MCF 10A (cell line): ENCODE measurements at regions not wholly inside any gene's neighbourhood (a gene's known extent, or its start where the extent isn't known, plus 50 kb on each side); places are given as distances from the start of the nearest gene placed in this dataset.

Source experiments
- BruUV-seq: library from RNA; stranded (reverse); fragments of 400-500 nt; replicated peaks from 2 replicates; lab custom pipeline; 2021; lab: Mats Ljungman, UMichigan
- CTCF ChIA-PET: fragments of 300-600 bp; sonication (Branson Sonifier 250); formaldehyde crosslinking; extraction: SDS; loops from one replicate; lab custom pipeline; 2021; ENCODE audit warnings: antibody characterized with exemption, inconsistent platforms; lab: Yijun Ruan, JAX
- POLR2A ChIA-PET: fragments of 300-600, 350-650 bp; sonication (Branson Sonifier 250); formaldehyde crosslinking; extraction: SDS; loops from one replicate; lab custom pipeline; 2020; ENCODE audit warnings: antibody characterized with exemption, inconsistent platforms; lab: Yijun Ruan, JAX
- DNase-seq: peaks from one replicate; pipeline ENCODE4 v3.0.0-alpha.2; 2018; ENCODE audit not compliant: unreplicated experiment
- H3K27ac Mint-ChIP-seq: one replicate; pipeline ENCODE4 v1.8.0; 2022; ENCODE audit warnings: mild to moderate bottlenecking, low read depth, mixed read lengths; ENCODE audit not compliant: unreplicated experiment
- H3K27me3 Mint-ChIP-seq: one replicate; pipeline ENCODE4 v1.8.0; 2022; ENCODE audit warnings: mixed read lengths; ENCODE audit not compliant: insufficient read depth, unreplicated experiment
- H3K36me3 Mint-ChIP-seq: one replicate; pipeline ENCODE4 v1.8.0; 2022; ENCODE audit warnings: mild to moderate bottlenecking, moderate library complexity, mixed read lengths; ENCODE audit not compliant: insufficient read depth, unreplicated experiment
- H3K4me1 Mint-ChIP-seq: one replicate; pipeline ENCODE4 v1.8.0; 2022; ENCODE audit warnings: mixed read lengths; ENCODE audit not compliant: insufficient read depth, unreplicated experiment
- H3K4me3 Mint-ChIP-seq: one replicate; pipeline ENCODE4 v1.8.0; 2022; ENCODE audit warnings: mild to moderate bottlenecking, moderate library complexity, mixed read lengths; ENCODE audit not compliant: unreplicated experiment
- H3K9me3 Mint-ChIP-seq: one replicate; pipeline ENCODE4 v1.8.0; 2022; ENCODE audit warnings: mixed read lengths; ENCODE audit not compliant: unreplicated experiment
- intact Hi-C: fragments of 100-400 bp; cut with micrococcal nuclease; formaldehyde crosslinking; loops from 2 replicates; pipeline ENCODE4 v1.14.1; 2022
- TF ChIP-seq, protein P1 (sequence below): fragments of 200-600 bp; IDR thresholded peaks from one replicate; pipeline ENCODE4 v1.8.0; 2022; ENCODE audit warnings: antibody characterized with exemption, mild to moderate bottlenecking; ENCODE audit not compliant: unreplicated experiment

DNA sequence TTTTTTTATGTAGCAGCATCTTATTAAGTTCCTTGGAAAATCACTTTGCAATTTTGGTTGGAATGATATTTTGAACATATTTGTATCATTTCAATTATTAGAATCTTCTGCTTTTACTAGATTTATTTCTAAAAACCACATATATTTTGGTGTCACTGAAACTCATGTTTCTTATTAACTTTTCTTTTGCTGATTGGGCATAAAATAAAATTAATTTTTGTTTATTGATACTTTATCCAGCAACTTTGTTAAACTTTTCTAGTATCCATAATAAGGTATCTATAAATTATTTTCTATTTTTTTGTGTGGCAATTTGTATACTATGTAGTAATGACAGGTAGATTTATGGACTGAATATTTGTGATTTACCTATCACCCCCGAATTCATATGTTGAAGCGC lies 556.4 kb upstream of the ATXN8OS start:
- no peaks in the 10 kb centered on the region for H3K9me3 Mint-ChIP-seq
- H3K36me3 Mint-ChIP-seq: no peaks in the 10 kb centered on the region
- no peak overlapping the region for H3K27ac Mint-ChIP-seq
- H3K27me3 Mint-ChIP-seq: no peaks in the 10 kb centered on the region
- H3K4me1 Mint-ChIP-seq: no peaks in the 10 kb centered on the region
- ChIA-PET POLR2A (no interaction called here), CTCF (no interaction called here)
- no peak for DNase-seq
- BruUV-seq: no TSS peak
- H3K4me3 Mint-ChIP-seq: no peak overlapping the region
- intact Hi-C loops: no loop called here
- TF ChIP-seq, protein P1, sequence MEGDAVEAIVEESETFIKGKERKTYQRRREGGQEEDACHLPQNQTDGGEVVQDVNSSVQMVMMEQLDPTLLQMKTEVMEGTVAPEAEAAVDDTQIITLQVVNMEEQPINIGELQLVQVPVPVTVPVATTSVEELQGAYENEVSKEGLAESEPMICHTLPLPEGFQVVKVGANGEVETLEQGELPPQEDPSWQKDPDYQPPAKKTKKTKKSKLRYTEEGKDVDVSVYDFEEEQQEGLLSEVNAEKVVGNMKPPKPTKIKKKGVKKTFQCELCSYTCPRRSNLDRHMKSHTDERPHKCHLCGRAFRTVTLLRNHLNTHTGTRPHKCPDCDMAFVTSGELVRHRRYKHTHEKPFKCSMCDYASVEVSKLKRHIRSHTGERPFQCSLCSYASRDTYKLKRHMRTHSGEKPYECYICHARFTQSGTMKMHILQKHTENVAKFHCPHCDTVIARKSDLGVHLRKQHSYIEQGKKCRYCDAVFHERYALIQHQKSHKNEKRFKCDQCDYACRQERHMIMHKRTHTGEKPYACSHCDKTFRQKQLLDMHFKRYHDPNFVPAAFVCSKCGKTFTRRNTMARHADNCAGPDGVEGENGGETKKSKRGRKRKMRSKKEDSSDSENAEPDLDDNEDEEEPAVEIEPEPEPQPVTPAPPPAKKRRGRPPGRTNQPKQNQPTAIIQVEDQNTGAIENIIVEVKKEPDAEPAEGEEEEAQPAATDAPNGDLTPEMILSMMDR: no peak

DNA sequence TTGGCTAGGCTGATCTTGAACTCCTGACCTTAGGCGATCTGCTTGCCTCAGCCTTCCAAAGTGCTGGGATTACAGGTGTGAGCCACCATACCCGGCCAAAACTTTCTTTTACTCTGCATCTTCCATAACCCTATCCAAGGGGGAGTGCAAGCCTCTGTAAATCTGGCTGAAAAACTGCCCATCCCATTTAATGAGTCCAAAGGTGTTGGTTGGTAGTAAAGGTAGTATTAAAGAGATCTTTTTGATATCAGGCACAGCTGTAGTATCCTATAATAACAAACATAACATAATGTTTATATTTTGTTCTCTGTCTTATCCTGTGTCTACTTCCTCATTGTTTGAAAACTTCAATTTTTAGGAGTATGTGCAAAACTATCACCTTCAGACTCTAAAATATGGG lies 559.8 kb upstream of the ATXN8OS start:
- ChIA-PET CTCF (interaction anchor here (1.2 kb wide), 1 partner anchor 10 kb away, joined by 3 read pairs; no protein-coding TSS in a partner anchor), POLR2A (no interaction called here)
- no peaks in the 10 kb centered on the region for H3K27me3 Mint-ChIP-seq
- no TSS peak for BruUV-seq
- no peaks in the 10 kb centered on the region for H3K36me3 Mint-ChIP-seq
- intact Hi-C loops: no loop called here
- no peak overlapping the region for H3K27ac Mint-ChIP-seq
- H3K9me3 Mint-ChIP-seq: no peaks in the 10 kb centered on the region
- DNase-seq: no peak
- no peak overlapping the region for H3K4me3 Mint-ChIP-seq
- H3K4me1 Mint-ChIP-seq: no peaks in the 10 kb centered on the region
- TF ChIP-seq, protein P1: no peak

DNA sequence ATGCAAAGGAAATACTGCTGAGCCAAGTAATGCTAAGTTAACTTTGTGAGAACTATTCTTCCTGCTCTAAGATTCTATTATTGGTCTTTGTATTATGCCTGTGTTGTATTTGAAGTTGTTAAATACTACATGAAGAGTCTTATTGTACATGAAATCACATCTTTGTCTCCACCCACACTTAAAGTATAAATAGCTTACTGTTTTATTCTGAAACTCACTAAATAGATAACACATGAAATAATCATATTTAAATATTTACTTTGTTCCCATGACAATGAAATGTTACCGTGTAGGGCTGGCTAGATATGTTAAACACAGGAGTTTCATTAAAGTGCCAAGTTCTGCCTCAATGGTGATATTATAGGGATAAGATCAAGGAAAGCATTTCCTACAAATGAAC lies 562.1 kb upstream of the ATXN8OS start:
- no peak for DNase-seq
- ChIA-PET CTCF (interaction anchor here (0.6 kb wide), 2 partner anchors 8 to 999 kb away, joined by 4 read pairs; no protein-coding TSS in a partner anchor), POLR2A (no interaction called here)
- Mint-ChIP-seq H3K27me3 (peaks cover 12% of the 10 kb centered on the region), H3K4me3 (no peak overlapping the region), H3K4me1 (no peaks in the 10 kb centered on the region), H3K9me3 (no peaks in the 10 kb centered on the region), H3K27ac (no peak overlapping the region), H3K36me3 (no peaks in the 10 kb centered on the region)
- no TSS peak for BruUV-seq
- TF ChIP-seq, protein P1: no peak
- intact Hi-C loops: no loop called here

DNA sequence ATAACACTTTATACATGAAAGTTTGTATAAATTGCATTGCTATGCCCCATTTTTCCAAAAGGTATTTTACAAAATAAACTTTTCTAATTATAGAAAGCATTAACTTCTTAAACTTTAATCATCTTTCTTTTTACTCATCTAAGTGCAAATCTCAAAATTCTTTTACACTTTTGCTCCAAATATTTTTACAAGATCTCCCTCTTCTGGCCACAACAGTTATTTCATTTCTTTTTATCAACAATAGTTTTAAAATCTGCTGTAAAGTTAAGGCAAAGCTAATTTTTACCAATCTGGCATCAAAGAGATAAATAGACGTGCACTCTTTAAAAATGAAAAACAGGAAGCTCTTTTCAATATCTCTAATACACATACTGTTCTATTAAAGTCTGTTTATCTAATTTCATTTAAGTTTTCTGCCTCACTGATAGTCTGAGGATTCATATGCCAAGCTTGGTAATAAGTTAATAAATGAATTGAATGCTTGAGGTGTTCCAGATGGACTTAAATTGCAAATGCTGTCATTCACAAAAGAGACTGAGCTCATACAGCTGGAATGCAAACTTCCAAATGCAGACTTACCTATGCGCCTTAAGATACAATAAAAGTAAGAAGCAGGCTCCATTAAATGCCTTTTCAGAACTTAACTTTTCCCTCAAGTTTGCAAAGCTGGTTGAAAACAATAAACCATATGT lies 583.0 kb upstream of the ATXN8OS start:
- TF ChIP-seq, protein P1: peak; percentile 48
- BruUV-seq: no TSS peak
- intact Hi-C loops: loop anchor here (5.0 to 10.0 kb wide), 3 partner anchors 200 to 1222 kb away; no protein-coding TSS in a partner anchor
- no peaks in the 10 kb centered on the region for H3K27me3 Mint-ChIP-seq
- H3K4me3 Mint-ChIP-seq: no peak overlapping the region
- H3K4me1 Mint-ChIP-seq: no peaks in the 10 kb centered on the region
- no peaks in the 10 kb centered on the region for H3K9me3 Mint-ChIP-seq
- ChIA-PET CTCF (interaction anchor here (0.6 to 1.8 kb wide), 10 partner anchors 8 to 1219 kb away, joined by 3 to 12 read pairs (median 4); no protein-coding TSS in a partner anchor), POLR2A (interaction anchor here (0.7 kb wide), 2 partner anchors 336 to 1641 kb away, joined by 4 read pairs; no protein-coding TSS in a partner anchor)
- no peaks in the 10 kb centered on the region for H3K36me3 Mint-ChIP-seq
- DNase-seq: peak; percentile 20
- H3K27ac Mint-ChIP-seq: no peak overlapping the region
